HG03460 (cell line): ENCODE measurements at regions not wholly inside any gene's neighbourhood (a gene's known extent, or its start where the extent isn't known, plus 50 kb on each side); places are given as distances from the start of the nearest gene placed in this dataset.

ENCODE experiments used
- ATAC-seq: cut with Tn5 transposase; IDR thresholded peaks from one replicate; pipeline ENCODE4 v1.9.1; 2021; ENCODE audit not compliant: unreplicated experiment

DNA sequence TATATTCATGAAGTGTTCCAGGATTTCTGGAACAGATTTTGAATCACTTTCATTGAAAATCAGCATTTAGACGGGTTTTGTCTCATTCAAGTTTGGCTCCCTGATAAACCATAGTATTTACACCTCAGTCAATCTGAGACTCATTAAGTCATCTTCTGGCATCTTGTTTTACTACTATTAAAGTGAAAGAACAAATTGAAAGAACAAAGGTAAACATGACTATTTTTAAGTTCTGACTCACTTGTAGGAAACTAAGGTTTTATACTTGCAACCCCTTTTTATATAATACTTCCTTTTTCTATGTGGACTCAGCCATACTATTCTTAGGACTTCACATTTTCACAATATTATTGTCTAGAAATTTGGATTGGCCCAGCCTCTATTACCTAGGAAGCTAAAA lies 854.4 kb downstream of the SQOR start:
- no peak for ATAC-seq

DNA sequence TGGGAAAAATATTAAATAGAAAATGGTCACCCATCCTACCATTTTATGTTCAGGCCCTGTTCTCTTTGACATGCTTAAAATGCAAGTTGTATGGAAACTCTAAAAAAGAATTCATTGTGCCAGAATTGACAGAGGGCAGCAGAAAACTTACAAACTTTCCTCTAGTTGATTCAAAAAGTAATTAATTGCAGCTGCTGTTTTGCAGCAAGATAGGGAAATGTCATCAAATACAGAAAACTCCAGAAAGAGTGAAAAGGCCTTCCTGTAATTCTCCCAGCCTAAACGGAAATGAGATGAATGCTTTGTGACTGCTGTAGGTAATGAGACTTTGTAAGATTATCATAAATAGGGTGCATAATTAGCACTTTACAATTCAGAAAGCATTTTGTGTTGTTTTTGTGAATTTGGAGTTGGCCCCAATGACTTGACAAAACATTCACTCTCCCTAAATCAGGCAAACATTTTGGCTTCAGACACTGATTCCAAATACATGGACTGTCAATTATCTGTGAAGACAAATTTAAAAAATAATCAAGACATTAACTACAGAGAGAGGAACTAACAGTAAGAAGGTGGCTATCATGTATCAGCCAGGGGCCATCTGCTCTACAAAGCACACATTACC lies 861.8 kb downstream of the SQOR start:
- no peak for ATAC-seq

DNA sequence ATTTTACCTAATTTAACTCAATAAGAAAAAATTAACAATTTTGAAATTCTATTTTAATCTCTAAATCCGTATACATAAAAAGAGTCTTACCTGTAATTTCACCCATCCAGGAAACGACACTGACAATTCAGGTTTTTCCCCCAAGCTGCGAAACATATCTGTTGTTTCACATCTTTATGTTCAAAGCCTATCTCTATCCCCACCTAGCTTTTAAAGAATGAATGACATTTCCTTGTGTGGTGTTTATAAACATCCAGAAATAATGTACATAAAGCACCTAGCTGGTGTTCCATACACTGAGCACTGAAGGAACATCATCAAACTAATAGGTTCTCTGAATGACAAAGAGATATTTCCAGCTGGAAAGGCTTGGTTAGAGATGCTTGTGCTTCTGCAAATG lies 867.8 kb downstream of the SQOR start:
- no peak for ATAC-seq

DNA sequence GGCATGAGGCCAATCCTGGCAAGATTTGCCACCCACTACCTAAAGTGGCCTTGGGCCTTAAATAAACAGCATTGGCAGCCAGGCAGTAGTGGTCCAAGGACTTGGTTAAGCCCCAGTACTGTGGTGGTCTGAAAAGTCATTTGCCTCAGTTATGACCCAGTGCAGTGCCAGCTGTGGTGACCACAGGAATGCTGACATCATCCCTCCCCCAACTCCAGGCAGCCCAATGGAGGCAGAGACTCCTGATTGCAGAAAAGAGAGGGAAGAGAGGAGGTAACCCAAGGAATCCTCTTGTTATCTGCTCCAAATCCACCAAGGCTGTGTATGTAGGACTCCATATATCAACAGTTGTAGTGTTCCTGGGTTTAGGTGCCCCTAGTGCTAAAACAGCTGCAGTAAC lies 883.6 kb downstream of the SQOR start:
- ATAC-seq, result no peak

DNA sequence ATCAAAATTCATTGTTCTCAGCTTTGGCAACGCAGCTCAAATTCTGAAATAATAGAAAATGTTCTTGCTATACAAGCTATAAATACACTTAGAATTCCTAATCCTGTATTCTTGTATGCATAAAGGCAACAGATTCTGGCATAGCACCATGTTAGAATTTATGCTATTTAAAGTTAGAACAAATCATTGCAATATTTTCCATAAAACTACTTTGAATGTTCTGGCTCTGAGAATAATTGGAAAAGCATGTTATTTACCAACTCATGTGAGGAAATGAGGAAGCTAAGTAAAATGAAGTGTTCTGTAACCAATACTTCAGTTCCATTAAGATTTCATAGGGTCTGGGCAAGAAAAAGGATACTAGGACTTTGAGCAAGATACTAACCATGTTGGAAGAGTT lies 888.9 kb downstream of the SQOR start:
- no peak for ATAC-seq

DNA sequence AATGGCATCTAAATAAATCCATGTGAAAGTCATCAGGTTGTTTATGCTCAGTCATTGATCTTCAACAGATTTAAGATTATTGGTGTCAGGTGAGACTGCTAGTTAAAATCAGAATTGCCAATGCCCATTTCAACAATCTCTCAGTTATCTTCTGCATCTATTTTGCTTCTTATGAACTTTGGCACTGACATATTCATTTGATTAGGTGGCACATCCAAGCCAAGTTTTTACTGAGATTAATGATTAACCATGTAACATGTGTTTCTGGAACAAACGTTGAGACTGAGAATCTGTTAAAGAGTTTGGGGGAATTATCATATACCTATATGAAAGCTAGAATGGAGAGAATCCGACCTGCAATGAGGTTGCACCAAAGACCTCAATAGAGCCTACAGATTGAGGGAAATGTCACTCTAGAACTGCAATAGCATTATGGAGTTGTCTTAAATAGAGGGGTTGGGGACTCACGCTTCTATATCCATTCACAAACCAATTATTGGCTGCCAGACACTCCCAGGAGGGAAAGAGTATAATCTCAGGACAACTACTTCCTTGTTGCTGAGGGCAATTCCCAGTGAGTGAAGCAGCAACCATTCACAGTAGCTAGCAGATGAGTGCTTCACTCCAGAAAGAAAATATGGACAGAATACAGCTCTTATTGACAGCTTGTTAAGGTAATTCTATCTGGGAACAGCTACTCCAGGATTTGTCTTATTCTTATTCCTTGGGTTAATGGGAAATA lies 891.3 kb downstream of the SQOR start:
- ATAC-seq, result no peak

DNA sequence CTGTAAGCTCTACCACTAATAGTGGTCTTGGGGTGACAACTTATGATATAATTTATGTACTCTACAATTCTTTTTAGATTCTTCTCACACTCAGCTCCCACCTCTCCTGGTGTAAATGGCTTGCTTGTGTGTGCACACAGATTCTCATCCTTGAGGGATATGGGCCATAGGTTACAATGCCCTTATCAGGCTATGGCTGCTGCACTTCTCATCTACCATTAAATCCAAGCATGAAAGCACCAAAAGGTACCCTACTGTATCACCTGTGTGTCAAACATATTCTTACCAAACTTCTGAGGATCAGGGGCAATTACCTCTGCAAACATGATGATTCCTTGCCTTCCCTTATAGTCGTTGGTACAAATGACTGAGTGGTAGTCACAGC lies 891.9 kb downstream of the SQOR start:
- no peak for ATAC-seq

DNA sequence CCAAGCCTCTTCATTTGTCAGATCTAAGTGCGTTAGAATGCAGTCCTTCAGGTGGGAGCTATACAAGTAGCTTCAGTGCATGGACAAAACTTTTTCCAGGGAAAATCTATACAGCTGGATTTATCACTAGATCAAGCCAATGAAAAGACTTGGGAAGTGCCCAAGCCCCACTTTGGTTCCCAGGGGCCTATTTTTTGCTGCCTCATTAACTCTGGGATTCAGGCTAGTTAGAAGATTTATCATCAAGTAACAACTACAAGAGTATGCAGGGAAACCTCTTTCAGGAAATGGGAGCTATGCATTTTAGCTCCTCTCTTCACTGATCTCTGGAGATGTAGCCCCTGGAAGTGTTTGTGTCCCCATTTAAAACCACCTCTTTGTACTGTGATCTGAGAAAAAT lies 908.8 kb downstream of the SQOR start:
- ATAC-seq, result no peak

DNA sequence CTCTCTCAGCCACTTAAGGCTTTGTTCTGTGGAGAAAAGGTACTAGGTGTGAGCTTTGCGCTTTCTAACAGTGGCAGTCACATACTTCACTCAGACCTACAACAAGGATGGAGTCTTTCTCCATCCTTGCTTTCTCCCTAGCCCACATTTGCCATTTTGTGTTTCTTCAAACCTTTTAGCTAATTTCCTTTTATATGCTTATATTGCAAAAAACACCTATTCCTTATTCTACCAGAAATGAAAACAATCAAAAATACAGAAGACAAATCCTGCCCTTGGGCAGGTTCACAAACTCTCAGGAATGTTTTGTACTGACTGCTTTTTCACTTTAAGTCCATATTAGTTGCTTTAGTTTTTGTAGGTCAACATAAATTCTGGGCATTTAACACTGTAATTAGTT lies 914.2 kb downstream of the SQOR start:
- no peak for ATAC-seq

DNA sequence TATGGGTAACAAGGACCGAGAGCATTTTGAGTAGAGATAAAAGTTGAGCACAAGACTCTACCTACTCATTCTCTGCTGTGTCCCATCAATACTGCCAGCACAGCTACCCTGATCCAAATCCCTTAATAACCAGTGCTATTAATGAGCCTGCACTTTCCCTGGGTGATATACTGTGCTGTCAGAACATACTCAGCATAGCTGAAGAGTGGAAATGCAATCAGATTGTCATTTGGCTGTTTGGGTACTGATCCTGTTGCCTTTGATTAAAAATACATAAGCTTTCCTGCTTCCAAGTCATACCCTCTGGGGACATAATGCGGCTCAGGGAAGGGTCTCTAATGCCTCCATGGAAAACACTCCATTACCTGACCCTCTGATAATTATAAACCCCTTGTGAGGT lies 917.5 kb downstream of the SQOR start:
- no peak for ATAC-seq

DNA sequence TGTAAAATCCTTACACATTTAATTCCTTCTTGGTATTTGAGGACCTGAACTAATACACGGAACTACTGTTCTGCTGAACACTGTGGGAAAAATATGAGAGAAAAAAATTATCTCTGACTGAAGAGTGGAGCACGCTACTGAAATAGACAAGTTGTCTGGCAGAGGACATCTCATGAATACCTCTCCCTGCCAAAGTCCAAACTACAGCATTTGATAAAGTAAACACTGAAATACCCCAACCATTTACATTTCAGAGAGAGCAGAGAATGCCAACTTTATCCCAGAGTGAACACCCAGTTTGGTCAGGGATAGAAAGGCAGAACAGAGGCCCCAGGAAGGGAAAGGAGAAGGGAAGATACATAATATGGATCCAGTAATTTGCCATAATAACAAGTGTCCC lies 920.7 kb downstream of the SQOR start:
- ATAC-seq, result no peak

DNA sequence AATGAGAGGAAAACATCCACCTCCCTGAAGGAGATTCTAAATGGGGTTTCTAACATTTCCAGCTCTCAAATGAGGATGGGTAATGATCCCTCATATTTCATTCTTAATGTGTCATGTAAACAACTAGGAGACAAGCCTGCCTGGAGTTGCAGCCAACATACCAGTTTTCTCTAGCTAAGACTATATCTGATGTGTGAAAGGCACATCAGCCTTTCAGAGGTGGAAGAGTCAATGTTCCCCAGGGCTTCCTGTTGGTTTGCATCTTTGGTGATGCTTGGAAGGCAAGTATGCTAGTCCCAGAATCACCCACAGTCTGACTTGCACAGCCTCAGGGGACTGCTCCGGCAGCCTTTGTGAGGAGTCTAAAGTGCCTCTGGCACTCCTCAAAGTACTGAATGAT lies 921.2 kb downstream of the SQOR start:
- ATAC-seq, result no peak

DNA sequence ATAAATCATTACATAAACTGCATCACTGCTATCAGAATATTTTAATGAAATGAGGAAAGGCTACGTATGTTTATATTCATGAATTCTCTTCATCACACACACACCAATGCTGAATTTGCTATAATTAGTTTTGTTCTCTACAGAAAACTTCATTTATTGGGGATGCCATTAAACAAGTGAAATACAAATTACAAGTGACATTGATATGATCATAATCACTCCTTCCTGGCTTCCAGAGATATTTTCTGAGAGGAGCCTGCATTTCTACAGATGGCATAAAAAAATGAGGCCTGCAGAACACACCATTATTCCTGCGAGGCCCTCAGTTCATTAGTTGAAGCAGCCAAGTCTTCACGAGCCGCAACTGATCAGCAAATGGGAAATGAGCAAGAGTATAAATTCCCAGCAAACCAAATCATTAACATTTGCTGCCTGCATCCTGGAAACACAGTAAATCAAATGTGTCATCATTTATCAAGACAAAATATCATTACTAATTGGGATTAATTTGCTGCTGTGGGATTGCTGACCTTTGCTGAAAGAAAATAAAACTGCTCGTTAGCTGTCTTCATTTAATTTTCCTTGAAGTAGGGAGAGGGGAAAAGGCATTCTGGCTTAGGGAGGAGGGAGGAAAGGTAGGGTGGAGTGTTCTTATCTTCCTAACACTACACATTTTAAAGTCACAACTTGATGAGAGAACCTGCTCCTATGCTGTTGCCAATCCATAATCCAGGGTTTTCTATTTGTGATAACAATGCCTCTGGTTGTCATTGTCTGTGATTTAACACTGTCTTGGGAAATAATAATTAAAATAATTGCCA lies 921.9 kb downstream of the SQOR start:
- ATAC-seq, result no peak

DNA sequence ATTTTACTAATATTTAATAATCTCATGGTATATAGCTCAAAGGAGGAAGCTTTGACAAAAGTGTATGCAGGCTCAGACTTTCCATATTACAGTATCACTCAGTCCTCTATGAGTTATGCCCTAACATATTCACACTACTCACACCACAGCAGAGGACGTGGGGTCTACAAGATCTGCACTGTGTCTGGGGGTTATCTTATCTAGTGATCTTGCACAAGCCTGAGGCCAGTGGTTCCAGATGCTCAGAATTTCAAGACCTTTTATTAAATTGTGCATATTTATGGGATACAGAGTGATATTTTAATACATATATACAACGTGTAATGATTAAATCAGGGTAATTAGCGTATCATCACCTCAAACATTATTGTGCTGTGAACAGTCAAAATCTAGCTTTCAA lies 933.1 kb downstream of the SQOR start:
- ATAC-seq, result no peak

DNA sequence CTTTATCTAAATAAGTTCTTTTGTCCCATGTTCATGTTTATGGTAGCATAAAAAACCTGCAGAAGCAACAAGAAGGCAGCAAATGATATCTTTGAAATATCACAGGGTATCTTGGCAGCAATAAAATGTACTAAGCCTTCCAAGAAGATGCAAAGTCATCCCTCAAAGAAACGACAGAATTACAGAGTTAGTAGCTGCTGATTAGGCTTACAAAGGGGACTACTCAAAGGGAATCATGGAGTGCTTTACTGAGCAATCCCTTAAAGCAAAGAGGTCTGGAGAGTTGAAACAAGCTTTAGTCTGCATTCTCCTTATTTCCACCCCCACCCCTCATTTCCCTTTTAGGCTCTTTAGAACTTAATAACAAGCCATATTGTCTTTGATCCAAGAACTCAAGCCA lies 935.0 kb downstream of the SQOR start:
- ATAC-seq, result no peak

DNA sequence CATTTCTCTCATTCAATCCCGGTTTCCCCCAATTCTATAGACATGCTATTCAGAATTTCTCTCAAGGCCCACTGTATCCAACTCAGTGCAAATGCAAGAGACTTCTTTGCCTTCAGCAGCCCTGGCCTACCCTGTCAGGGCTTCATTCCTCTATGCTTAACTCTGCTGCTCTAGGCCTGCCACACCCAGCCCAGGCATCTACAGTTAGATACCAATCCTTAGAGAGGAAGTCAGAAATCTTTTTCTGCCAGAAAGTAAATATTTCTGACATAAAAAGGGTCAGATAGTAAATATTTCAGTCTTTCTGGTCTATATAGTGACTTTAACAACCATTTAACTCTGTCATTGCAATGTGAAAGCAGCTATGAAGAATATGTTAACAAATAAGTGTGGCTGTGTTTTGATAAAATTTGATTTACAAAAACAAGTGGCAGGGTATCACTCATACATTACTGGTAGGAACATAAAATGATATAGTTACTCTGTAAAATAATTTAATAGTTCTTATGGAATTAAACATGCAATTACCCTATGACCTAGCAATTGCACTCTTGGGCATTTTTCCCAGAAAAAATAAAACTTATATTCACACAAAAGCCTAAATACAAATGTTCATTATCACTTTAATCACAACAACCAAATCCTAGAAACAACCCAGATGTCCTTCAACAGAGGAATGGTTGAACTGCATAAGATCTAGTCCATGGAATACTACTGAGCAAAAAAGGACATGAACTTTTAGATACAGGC lies 942.0 kb downstream of the SQOR start:
- ATAC-seq, result no peak

DNA sequence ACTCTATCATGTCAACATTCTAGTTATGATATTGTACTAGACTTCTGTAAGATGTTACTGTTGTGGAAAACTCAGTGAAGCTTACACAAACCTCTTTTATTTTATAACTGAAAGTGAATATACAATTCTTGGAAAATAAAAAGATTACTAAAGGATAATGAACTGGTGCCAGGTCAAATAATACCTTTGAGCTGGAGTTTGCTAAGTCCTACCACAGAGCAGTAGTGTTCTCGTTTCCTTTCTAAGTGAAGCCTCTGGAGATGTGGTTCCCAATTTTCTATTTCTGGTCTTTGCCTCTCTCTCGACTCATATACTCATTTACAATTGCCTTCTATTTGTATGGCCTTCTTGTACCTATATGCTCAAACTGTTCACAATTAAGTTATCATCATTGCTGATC lies 942.9 kb downstream of the SQOR start:
- no peak for ATAC-seq

DNA sequence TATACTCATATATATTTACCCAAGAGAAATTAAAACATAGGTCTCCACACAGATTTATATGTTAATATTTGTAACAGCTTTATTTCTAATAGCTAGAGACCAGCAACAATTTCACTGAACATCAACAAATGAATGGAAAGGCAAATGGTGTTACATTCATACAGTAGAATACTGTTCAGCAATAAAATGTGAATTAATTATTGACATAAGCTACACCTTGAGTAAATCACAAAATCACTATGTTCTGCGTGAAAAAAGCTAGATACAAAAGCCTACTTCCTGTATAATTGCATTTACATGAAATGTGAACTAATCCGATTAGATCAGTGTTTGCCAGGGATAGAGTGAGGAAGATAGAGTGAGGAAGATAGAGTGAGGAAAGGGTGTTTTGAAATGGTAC lies 945.7 kb downstream of the SQOR start:
- no peak for ATAC-seq

DNA sequence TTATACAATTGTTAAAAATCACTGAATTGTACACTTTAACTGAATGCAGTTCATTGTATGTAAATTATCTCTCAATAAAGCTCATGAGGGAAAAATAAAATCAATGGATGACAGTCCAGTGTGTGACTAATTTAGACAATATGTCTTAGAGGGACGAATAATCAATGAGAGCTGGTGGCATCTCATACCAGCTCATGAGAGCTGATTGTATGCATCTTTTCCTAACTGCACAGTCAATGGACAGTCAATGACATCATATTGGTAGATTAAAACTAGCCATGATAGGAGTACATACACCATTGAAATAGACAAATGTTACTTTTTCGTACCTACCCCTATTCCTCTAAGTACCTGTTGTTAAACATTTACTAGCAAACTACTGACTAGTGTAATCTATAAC lies 946.1 kb downstream of the SQOR start:
- ATAC-seq, result no peak

DNA sequence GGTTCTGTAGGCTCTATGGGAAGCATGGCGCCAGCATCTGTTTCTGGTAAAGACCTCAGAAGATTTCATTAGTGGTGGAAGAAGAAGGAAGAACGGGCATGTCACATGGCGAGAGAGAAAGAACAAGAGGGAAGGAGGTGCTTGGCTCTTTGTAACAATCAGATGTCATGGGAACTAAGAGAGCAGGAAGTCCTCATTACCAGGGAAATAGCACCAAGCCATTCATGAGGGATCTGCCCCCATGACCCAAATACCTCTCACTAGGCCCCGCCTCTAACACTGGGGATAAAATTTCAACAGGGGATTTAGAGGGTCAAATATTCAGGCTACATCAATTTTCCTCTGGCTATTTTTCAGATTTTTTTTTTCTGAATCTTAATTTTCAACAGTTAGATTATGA lies 954.3 kb downstream of the SQOR start:
- ATAC-seq, result no peak

DNA sequence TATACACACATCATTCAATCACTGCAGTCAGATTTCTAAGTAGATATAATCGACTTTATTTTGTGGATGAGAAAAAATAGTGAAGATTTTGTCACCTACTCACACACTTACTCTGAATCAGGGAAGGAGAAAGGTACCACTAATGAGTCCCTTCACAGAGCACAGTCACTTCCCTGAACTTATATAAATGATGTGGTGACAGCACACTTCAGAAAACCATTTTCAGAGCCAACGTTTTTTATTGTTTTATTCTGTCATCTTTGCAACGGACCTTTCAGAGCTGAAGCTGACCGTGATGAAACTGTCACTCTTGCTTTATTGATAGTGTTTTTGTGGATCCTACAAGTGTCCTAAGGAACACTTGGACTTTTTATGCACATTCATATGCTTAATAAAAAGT lies 956.6 kb downstream of the SQOR start:
- ATAC-seq, result no peak

DNA sequence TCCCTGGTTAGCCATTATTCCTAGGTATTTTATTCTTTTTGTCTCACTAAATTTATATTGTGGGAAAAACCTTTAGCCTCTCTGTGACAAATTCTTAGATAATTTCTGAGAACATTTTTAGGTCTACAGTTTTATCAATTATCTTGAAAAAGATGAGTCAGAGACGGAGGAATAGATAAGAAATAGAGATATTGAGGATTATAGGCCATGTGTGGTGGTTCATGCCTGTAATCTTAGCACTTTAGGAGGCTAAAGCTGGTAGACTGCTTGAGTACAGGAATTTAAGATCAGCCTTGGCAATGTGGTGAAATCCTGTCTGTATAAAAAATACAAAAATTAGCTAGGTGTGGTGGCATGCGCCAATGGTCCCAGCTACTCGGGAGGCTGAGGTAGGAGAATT lies 960.2 kb downstream of the SQOR start:
- ATAC-seq, result no peak
